B cell (primary cell): ENCODE measurements at regions not wholly inside any gene's neighbourhood (a gene's known extent, or its start where the extent isn't known, plus 50 kb on each side); places are given as distances from the start of the nearest gene placed in this dataset.

Source experiments
- EZH2 ChIP-seq: IDR thresholded peaks from 2 replicates; pipeline ENCODE4 v1.6.1; 2012; ENCODE audit warnings: borderline replicate concordance, low read depth, mild to moderate bottlenecking, moderate library complexity, low read length; ENCODE audit not compliant: insufficient read depth, poor library complexity, severe bottlenecking
- TF ChIP-seq, protein P1 (sequence below): fragments of 200-600 bp; IDR thresholded peaks from one replicate; pipeline ENCODE4 v1.8.0; 2022; ENCODE audit warnings: antibody characterized with exemption, mild to moderate bottlenecking

DNA sequence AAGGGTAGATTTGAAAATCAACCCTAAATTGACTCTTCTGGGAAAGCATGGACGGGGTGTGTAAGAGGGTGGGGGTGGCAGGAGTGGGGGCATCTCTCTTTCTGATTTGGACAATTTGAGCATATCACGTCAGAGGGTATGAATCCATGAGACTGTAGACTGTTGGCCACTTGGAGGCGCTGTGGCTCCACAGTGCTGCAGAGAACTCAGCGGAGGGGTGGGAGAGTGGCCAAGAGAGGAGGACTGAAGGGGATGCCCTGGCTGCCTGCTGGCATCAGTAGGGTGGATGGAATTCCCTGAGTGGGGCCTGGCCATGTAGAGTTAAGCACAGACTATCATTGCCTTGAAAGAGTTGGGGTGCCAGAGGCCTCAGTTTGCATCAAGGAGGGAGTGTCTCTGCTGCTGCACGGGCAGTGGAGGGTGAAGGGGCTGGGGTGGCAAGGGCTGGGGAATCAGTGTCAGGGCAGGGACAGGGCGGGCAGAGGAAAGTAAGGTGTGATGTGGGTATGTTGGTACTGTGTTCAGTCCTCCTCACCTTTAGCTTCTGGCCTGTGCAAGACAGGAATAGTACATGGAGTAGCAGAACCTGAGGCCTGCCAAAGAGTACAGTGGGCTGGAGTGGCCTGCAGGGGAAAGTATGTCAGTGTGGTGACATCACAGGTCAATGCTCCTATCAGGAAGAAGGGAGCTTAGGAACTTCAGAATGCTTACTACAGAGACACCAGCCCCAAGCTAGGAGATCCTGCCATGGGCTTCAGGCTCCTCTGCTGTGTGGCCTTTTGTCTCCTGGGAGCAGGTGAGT is 133.5 kb upstream of the PRSS58 start:
- TF ChIP-seq, protein P1, sequence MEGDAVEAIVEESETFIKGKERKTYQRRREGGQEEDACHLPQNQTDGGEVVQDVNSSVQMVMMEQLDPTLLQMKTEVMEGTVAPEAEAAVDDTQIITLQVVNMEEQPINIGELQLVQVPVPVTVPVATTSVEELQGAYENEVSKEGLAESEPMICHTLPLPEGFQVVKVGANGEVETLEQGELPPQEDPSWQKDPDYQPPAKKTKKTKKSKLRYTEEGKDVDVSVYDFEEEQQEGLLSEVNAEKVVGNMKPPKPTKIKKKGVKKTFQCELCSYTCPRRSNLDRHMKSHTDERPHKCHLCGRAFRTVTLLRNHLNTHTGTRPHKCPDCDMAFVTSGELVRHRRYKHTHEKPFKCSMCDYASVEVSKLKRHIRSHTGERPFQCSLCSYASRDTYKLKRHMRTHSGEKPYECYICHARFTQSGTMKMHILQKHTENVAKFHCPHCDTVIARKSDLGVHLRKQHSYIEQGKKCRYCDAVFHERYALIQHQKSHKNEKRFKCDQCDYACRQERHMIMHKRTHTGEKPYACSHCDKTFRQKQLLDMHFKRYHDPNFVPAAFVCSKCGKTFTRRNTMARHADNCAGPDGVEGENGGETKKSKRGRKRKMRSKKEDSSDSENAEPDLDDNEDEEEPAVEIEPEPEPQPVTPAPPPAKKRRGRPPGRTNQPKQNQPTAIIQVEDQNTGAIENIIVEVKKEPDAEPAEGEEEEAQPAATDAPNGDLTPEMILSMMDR: no peak
- no peak for TF ChIP-seq EZH2
